ENCODE measurements at regions not wholly inside any gene's neighbourhood (a gene's known extent, or its start where the extent isn't known, plus 50 kb on each side); places are given as distances from the start of the nearest gene placed in this dataset.
"Not testable (repeated sequence)": the region's sequence is repeated elsewhere in the genome, so short reads cannot be mapped to it uniquely, and the experiment has no call there.

DNA sequence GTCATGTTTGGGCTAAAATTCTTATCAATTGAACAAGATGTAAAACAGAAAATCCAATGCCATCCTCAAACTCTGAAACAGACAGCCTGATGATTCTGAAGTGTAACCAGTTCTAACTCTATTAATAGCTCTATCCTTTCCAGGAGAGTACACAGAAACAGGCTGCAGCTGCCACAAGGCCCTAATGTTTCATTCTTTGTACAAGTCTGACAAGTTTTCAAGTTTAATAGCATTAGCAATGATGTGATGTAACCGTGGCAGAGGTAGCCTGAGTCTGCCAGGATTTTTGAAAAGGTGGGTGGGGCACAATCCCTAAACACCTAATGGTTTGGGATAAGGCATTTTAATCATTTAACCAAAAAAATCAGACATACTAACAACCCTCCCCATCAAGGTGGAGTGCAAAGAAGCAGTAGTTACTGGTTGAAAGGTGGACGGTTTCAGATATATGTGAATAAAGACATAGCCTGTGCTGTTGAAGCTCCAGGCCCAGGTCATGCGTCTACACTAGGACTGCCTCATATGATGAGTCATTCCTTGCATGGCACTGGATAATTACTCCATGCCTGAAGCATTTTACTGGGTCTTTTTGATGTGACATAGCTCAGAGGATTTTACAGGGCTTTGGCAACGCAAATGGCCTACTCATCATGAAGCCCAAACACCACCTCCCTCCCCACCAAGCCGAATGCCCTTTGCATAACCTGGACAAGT, 145.1 kb upstream of the GRIP1 start:
- DNase-seq (ENCODE audit: low read depth): no peak
- TF ChIP-seq, protein P1, sequence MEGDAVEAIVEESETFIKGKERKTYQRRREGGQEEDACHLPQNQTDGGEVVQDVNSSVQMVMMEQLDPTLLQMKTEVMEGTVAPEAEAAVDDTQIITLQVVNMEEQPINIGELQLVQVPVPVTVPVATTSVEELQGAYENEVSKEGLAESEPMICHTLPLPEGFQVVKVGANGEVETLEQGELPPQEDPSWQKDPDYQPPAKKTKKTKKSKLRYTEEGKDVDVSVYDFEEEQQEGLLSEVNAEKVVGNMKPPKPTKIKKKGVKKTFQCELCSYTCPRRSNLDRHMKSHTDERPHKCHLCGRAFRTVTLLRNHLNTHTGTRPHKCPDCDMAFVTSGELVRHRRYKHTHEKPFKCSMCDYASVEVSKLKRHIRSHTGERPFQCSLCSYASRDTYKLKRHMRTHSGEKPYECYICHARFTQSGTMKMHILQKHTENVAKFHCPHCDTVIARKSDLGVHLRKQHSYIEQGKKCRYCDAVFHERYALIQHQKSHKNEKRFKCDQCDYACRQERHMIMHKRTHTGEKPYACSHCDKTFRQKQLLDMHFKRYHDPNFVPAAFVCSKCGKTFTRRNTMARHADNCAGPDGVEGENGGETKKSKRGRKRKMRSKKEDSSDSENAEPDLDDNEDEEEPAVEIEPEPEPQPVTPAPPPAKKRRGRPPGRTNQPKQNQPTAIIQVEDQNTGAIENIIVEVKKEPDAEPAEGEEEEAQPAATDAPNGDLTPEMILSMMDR (IDR thresholded peaks at IDR 0.05; ENCODE audit: insufficient read depth, low read length): no peak
- H3K4me3 ChIP-seq (ENCODE audit: low read depth, low read length): no peak overlapping the region

DNA sequence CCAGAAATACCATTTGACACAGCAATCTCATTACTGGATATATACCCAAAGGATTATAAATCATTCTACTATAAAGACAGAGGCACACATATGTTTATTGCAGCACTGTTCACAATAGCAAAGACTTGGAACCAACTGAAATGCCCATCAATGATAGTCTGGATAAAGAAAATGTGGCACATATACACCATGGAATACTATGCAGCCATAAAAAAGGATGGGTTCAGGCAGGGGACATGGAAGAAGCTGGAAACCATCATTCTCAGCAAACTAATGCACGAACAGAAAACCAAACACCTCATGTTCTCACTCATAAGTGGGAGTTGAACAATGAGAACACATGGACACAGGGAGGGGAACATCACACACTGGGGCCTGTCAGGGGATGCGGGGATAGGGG, 147.0 kb upstream of the GRIP1 start:
- not testable (repeated sequence) for DNase-seq (ENCODE audit: low read depth); H3K4me3 ChIP-seq (ENCODE audit: low read depth, low read length)

DNA sequence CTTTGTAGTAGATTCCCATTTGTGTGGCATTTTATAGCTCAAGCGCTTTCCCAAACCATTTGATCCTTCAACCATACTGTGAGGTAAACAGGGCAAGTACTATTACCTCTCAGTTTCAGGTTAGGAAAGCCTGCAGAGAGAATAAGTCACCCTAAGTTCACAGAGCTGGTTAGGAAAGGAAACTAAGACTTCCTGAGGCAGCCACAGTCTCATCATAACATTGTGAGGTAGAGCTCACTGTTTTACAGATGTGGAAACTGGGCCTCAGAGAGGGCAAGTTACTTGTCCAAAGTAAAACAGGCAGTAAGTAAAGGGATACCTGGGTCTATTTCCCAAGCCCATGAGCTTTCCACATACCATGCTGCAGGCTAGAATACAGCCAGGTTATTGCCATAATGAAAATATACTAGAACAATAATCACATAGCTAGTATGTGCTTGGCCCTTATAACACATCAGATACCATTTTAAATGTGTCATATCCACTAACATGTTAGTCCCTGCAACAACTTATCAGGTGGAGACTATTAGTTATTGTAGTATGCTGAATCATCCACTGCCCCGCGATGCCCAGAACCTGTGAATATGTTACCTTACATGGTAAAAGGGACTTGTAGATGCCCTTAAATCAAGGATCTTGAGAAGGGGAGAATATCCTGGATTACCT, 150.9 kb upstream of the GRIP1 start:
- no peak overlapping the region for H3K4me3 ChIP-seq (ENCODE audit: low read depth, low read length)
- TF ChIP-seq, protein P1 (IDR thresholded peaks at IDR 0.05; ENCODE audit: insufficient read depth, low read length): no peak
- DNase-seq (ENCODE audit: low read depth): no peak

DNA sequence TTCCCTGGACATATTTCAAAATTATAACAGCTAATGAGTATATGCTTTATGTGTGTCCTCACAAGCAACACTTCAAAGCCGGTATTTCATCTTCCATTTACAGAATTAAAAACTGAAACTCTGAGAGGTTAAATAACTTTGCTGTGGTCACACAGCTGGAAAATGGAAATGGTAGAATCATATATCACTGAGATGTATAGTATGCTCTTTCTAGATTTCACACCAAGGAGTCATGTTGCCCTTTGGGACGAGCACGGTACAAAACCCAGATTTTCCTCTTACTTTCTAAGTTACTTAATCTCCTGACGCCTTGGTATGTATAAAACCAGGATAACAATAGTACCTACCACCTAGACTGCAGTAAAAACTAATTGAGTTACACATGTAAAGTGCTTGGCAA, 152.6 kb upstream of the GRIP1 start:
- TF ChIP-seq, protein P1 (IDR thresholded peaks at IDR 0.05; ENCODE audit: insufficient read depth, low read length): no peak
- no peak overlapping the region for H3K4me3 ChIP-seq (ENCODE audit: low read depth, low read length)
- no peak for DNase-seq (ENCODE audit: low read depth)

DNA sequence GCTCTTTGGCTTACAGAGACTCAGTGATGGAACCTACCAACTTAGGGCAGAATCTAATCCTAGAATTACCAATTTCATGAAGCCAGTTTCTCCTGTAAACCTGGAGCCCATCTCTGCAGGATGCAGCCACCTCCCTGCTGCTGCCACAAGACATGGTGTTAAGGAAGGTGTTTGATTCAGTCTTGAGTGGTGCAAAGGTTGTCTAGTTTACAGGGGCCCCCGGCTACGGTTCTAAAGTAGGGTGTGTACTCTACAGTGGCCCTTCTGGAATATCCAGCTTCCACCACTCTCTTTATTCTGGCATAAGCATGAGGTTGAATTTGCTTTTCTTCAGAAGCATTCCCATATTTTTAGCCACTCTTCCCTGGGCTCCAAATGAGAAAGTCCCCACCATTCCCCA, 154.1 kb upstream of the GRIP1 start:
- TF ChIP-seq, protein P1 (IDR thresholded peaks at IDR 0.05; ENCODE audit: insufficient read depth, low read length): no peak
- H3K4me3 ChIP-seq (ENCODE audit: low read depth, low read length): no peak overlapping the region
- no peak for DNase-seq (ENCODE audit: low read depth)

DNA sequence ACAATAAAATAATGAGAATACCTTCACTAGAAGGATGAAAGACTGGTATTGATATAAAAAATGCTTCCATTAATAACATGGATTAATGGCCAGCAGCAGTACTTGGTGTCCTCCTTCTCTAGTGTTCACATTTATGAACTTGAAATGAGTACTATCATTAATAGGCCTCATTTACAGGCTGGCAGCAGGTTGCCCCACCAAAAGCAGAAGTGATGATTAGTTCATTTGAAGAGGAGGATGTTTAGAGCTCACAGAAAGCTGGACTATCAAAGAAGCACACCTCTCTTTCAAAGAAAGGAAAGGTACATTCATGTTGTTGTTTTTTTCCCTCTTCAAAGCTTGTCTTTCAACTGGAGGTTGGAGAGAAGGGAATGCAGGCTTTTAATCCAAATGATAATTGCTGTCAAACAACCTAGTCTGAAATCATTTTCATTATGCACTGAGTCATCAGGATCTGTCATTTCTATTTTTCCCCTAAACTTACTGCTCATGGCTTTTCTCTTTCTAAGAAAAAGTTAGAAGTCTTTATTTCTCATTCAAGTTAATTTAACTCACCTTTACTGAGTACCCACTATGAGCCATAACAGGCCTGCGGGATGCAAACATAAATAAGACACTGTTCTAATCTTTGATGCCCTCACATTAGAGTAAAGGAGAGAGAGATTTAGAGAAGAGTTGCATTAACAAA, 157.9 kb upstream of the GRIP1 start:
- DNase-seq (ENCODE audit: low read depth): no peak
- TF ChIP-seq, protein P1 (IDR thresholded peaks at IDR 0.05; ENCODE audit: insufficient read depth, low read length): no peak
- H3K4me3 ChIP-seq (ENCODE audit: low read depth, low read length): no peak overlapping the region

DNA sequence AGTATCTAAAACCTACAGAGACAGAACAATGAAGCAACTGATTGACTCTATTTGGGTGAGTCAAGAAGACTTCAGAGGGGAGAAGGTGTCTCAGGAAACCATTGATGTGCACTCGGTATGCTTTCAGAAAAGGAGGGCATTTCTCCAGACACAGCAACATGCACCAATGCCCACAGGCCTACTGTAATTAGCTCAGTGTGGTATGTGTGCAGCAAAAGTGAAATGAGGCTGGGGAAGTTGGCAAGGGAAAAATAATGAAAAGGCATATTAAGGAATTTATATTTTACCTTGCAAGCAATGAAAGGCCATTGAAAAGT, 158.4 kb upstream of the GRIP1 start:
- no peak overlapping the region for H3K4me3 ChIP-seq (ENCODE audit: low read depth, low read length)
- TF ChIP-seq, protein P1 (IDR thresholded peaks at IDR 0.05; ENCODE audit: insufficient read depth, low read length): no peak
- no peak for DNase-seq (ENCODE audit: low read depth)

Data from fibroblast of the aortic adventitia (primary cell).